Fibroblast of skin of scalp (primary cell): ENCODE measurements at regions not wholly inside any gene's neighbourhood (a gene's known extent, or its start where the extent isn't known, plus 50 kb on each side); places are given as distances from the start of the nearest gene placed in this dataset.
"Not testable (repeated sequence)": the region's sequence is repeated elsewhere in the genome, so short reads cannot be mapped to it uniquely, and the experiment has no call there.

Experiments used
- DNase-seq: peaks from one replicate; pipeline ENCODE4 v3.0.0-alpha.2; 2013

- no peak for DNase-seq
Measured at GRCh38 chr7:122248472-122248871, 56.1 kb downstream of the FEZF1 start.

- not testable (repeated sequence) for DNase-seq
Measured at GRCh38 chr7:122238729-122239128, 65.8 kb downstream of the FEZF1 start.

- DNase-seq, result not testable (repeated sequence)
Measured at GRCh38 chr7:122238297-122238696, 66.3 kb downstream of the FEZF1 start.

- DNase-seq, result no peak
Measured at GRCh38 chr7:122225874-122226273, 78.7 kb downstream of the FEZF1 start.

- DNase-seq, result peak; percentile 7
Measured at GRCh38 chr7:122219253-122219865, 75.3 kb upstream of the AASS start.

- DNase-seq, result no peak
Measured at GRCh38 chr7:122217125-122217524, 73.1 kb upstream of the AASS start.

- DNase-seq, result peak; percentile 0
Measured at GRCh38 chr7:122212754-122213153, 68.7 kb upstream of the AASS start.

- no peak for DNase-seq
Measured at GRCh38 chr7:122211362-122211761, 67.3 kb upstream of the AASS start.

- no peak for DNase-seq
Measured at GRCh38 chr7:122206985-122207384, 62.9 kb upstream of the AASS start.

GRCh38 chr7:122203814-122204213 lies 59.8 kb upstream of the AASS start:
- no peak for DNase-seq

- no peak for DNase-seq
Measured at GRCh38 chr7:122200888-122201287, 56.8 kb upstream of the AASS start.

- DNase-seq, result peak; percentile 4
Measured at GRCh38 chr7:122199171-122199570, 55.1 kb upstream of the AASS start.

- DNase-seq, result no peak
Measured at GRCh38 chr7:122198581-122198980, 54.5 kb upstream of the AASS start.
